Right lobe of liver (tissue), 6 donors: ENCODE measurements at regions not wholly inside any gene's neighbourhood (a gene's known extent, or its start where the extent isn't known, plus 50 kb on each side); places are given as distances from the start of the nearest gene placed in this dataset.

Experiments
- ATAC-seq, 4 donors: fragments of 200-7000 bp; cut with Tn5 transposase; one replicate each; pipeline ENCODE4 v1.9.1; 2020; ENCODE audit warnings: mild to moderate bottlenecking in 4 of 4, moderate library complexity in 4 of 4
- DNase-seq, 3 donors: peaks; one replicate each; pipeline ENCODE4 v3.0.0-alpha.2; 2020
- H3K27ac ChIP-seq, 3 donors: fragments of 200-600 bp; one replicate each; pipeline ENCODE4 v1.8.0; 2022
- H3K27me3 ChIP-seq, 2 donors: fragments of 200-600 bp; one replicate each; pipeline ENCODE4 v1.8.0; 2022
- H3K36me3 ChIP-seq, 4 donors: fragments of 200-600 bp; sonication (generic) in 1 of 4; one replicate each; pipeline versions ENCODE4 v1.5.1 to v1.8.0; 2017 to 2022; ENCODE audit warnings: control low read depth in 1 of 4
- H3K4me1 ChIP-seq, 4 donors: fragments of 200-600 bp; sonication (generic) in 1 of 4; one replicate each; pipeline versions ENCODE4 v1.5.1 to v1.8.0; 2017 to 2022; ENCODE audit warnings: control low read depth in 1 of 4
- H3K4me3 ChIP-seq, 3 donors: fragments of 200-600 bp; one replicate each; pipeline ENCODE4 v1.8.0; 2022
- H3K9me3 ChIP-seq, 4 donors: fragments of 200-600 bp; sonication (generic) in 1 of 4; one replicate each; pipeline versions ENCODE4 v1.5.1 to v1.8.0; 2017 to 2022; ENCODE audit warnings: control low read depth in 1 of 4
- POLR2A ChIP-seq: fragments of 450-650 bp; IDR thresholded peaks from one replicate; pipeline ENCODE4 v1.6.1; 2017; ENCODE audit warnings: antibody characterized with exemption, mild to moderate bottlenecking
- WGBS: methylation state at CpG from one replicate; pipeline ENCODE4 v1.1.6; 2018; ENCODE audit warnings: low coverage, low lambda C conversion rate; ENCODE audit not compliant: insufficient coverage; ENCODE audit errors: missing lambda C conversion rate; 5-methylcytosine and 5-hydroxymethylcytosine counted together
- intact Hi-C, 2 donors: fragments of 100-400 bp; cut with DNase I; formaldehyde crosslinking; loops; one replicate each; pipeline versions ENCODE4 v1.11.2 to v1.14.1; 2022
- TF ChIP-seq, protein P1 (sequence below), 4 donors: fragments of 200-600 bp in 3 of 4; fragments of 450-650 bp in 1 of 4; IDR thresholded peaks; one replicate each; pipeline versions ENCODE4 v1.5.1 to v1.8.0; 2016 to 2022; ENCODE audit warnings: antibody characterized with exemption in 4 of 4, mild to moderate bottlenecking in 2 of 4
- donor health status: DM: no; HTN: yes; CAD: no.
- donor health status: DM: no; HTN: no; CAD: no.
- donor health status: DM: no; HTN: no; CAD: no.
- donor health status: DM: no; HTN: yes; CAD: no.
- donor health status: DM: no; HTN: yes; CAD: no.

DNA sequence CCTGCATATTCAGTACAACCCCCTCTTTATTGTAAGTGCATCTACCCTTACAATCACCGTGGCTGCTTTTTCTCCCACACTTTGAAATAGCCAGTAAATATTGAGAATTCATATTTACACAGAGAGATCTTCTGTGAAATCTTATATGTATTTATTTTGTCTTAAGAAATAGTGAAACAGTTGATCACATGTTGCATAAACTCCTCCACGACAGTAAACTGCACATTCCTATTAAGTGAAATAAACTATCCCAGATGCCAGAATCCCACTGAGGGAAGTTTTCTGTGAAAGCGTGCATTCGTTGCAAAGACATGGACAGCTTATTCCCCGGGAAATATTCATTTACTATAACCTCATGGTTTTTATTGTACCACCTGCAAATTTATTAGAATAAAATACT lies 796.0 kb downstream of the ROBO2 start:
- WGBS = 58% methylated on average over 5 of the region's 5 CpGs
- no peaks in the 10 kb centered on the region for H3K27me3 ChIP-seq
- DNase-seq (no peak), ATAC-seq (no peak)
- TF ChIP-seq POLR2A = no peak
- TF ChIP-seq, protein P1, sequence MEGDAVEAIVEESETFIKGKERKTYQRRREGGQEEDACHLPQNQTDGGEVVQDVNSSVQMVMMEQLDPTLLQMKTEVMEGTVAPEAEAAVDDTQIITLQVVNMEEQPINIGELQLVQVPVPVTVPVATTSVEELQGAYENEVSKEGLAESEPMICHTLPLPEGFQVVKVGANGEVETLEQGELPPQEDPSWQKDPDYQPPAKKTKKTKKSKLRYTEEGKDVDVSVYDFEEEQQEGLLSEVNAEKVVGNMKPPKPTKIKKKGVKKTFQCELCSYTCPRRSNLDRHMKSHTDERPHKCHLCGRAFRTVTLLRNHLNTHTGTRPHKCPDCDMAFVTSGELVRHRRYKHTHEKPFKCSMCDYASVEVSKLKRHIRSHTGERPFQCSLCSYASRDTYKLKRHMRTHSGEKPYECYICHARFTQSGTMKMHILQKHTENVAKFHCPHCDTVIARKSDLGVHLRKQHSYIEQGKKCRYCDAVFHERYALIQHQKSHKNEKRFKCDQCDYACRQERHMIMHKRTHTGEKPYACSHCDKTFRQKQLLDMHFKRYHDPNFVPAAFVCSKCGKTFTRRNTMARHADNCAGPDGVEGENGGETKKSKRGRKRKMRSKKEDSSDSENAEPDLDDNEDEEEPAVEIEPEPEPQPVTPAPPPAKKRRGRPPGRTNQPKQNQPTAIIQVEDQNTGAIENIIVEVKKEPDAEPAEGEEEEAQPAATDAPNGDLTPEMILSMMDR (IDR thresholded peaks at IDR 0.05) = no peak
- H3K36me3 ChIP-seq = no peaks in the 10 kb centered on the region
- H3K9me3 ChIP-seq = no peaks in the 10 kb centered on the region
- no peaks in the 10 kb centered on the region for H3K4me1 ChIP-seq
- intact Hi-C loops = no loop called here
- H3K4me3 ChIP-seq = no peak overlapping the region
- no peak overlapping the region for H3K27ac ChIP-seq

DNA sequence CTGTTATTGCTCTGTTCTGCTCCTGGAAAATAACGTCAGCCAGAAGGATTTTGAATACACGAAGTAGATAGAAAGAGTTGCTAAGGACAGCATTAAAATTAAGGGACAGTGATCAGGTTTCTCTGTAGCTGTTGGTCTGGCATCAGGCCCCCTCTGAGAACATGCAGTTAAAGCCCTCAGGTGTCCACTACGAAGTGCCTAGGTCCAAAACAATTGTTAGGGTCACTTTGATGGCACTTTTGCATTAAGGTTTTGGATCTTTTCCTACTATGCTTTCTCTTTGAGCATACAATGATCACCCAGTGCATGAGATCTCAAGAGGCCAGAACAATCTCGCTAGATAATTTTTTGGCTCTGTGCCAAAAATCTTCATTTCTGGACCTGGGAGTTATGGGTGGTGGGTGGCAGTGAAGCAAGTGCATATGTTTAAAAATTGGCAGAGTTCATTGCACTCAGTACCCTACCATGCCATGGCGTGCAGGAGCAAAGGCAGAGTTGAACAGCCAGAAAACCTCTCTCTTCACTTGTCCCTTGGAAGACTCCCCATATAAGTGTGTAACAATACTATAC lies 797.6 kb downstream of the ROBO2 start:
- Histone ChIP-seq H3K36me3 (no peaks in the 10 kb centered on the region), H3K27me3 (no peaks in the 10 kb centered on the region), H3K4me1 (no peaks in the 10 kb centered on the region), H3K27ac (no peak overlapping the region), H3K9me3 (no peaks in the 10 kb centered on the region), H3K4me3 (no peak overlapping the region)
- ATAC-seq (no peak), DNase-seq (no peak)
- no peak for TF ChIP-seq POLR2A
- TF ChIP-seq, protein P1 (IDR thresholded peaks at IDR 0.05) = no peak
- 41% methylated on average over 5 of the region's 5 CpGs for WGBS
- intact Hi-C loops = no loop called here

DNA sequence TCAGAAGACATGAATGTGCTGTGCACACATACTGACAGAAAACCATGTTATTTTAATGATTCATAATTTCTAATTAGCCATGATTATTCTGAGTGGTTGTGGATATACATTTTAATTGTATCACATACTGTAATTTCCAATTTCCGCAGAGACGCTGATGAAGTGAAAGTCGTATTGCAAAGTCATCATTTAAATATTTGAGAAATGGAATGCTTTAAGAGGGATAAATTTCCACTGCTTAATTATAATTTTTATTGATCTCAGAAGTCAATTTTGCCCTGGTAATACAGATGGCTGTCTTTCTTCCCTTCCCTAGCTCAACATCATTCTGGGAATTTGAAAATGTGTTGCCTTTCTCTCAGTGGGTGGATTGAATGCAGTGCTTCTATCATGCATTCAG lies 819.3 kb downstream of the ROBO2 start:
- no peak for ATAC-seq
- Histone ChIP-seq H3K4me1 (no peaks in the 10 kb centered on the region), H3K36me3 (no peaks in the 10 kb centered on the region), H3K9me3 (no peaks in the 10 kb centered on the region), H3K27me3 (no peaks in the 10 kb centered on the region), H3K27ac (no peak overlapping the region), H3K4me3 (no peak overlapping the region)
- 78% methylated on average over 3 of the region's 3 CpGs for WGBS
- intact Hi-C loops = no loop called here
- TF ChIP-seq, protein P1 (IDR thresholded peaks at IDR 0.05) = no peak
- TF ChIP-seq POLR2A = no peak
- DNase-seq = no peak

DNA sequence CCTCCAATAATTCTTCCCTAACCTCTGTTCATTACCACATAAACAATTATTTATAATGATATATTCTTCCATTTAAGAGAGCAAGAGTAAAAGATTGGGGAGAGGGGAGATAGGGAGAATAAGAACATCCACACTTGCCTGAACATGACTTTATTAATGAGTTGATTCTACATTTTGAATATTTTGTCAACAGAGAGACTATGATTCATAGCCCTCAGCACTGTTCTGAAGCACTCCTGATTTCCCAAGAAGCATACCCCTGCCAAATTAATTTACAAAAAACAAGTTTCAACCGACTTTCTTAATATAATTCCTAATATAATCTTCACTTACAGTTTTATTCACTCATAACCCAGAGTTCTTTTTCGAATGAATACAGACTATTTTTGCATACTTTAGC lies 828.8 kb downstream of the ROBO2 start:
- DNase-seq = no peak
- no peaks in the 10 kb centered on the region for H3K36me3 ChIP-seq
- TF ChIP-seq, protein P1 (IDR thresholded peaks at IDR 0.05) = no peak
- no peak for TF ChIP-seq POLR2A
- 41% methylated on average over 2 of the region's 2 CpGs for WGBS
- no peak overlapping the region for H3K4me3 ChIP-seq
- no peaks in the 10 kb centered on the region for H3K27me3 ChIP-seq
- H3K9me3 ChIP-seq = no peaks in the 10 kb centered on the region
- H3K4me1 ChIP-seq = no peaks in the 10 kb centered on the region
- no peak for ATAC-seq
- intact Hi-C loops = no loop called here
- no peak overlapping the region for H3K27ac ChIP-seq

DNA sequence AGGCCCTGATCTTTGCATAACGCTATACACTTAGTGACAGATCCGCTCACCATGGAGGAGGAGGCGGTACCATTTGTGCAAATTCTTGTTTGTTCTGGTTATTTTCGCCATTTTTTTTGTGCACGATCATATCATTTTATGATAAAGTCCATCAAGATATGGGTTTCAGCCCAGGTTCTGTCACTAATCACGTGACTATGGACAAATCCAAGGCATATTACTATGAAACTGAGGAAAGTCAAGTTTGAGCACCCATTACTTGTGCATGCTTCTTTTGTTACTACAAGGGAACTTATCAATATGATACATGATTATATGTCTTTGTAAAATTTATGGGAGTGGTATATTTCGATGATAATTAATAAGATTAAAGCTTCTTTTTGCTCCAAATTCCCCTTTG lies 829.5 kb downstream of the ROBO2 start:
- DNase-seq (no peak), ATAC-seq (no peak)
- TF ChIP-seq, protein P1 (IDR thresholded peaks at IDR 0.05) = no peak
- no peak for TF ChIP-seq POLR2A
- H3K27ac ChIP-seq = no peak overlapping the region
- no peak overlapping the region for H3K4me3 ChIP-seq
- H3K36me3 ChIP-seq = no peaks in the 10 kb centered on the region
- no peaks in the 10 kb centered on the region for H3K9me3 ChIP-seq
- 70% methylated on average over 7 of the region's 7 CpGs for WGBS
- intact Hi-C loops = no loop called here
- H3K4me1 ChIP-seq = no peaks in the 10 kb centered on the region
- H3K27me3 ChIP-seq = no peaks in the 10 kb centered on the region
